Activated naive CD8-positive, alpha-beta T cell treated with anti-CD3 and anti-CD28 coated beads, Interleukin-2, amount 10 ng/mL, durations not matched to agents 7 days and 5 days (primary cell): ENCODE measurements at regions not wholly inside any gene's neighbourhood (a gene's known extent, or its start where the extent isn't known, plus 50 kb on each side); places are given as distances from the start of the nearest gene placed in this dataset.
"Not testable (repeated sequence)": the region's sequence is repeated elsewhere in the genome, so short reads cannot be mapped to it uniquely, and the experiment has no call there.

Experiments used
- ATAC-seq: fragments of 150-1000 bp; cut with Tn5 transposase; one replicate; pipeline ENCODE4 v1.10.0; 2021; ENCODE audit warnings: low read depth, moderate library complexity
- POLR2A ChIA-PET: fragments of 350-600 bp; sonication (Branson Sonifier 250); formaldehyde crosslinking; loops from one replicate; lab custom pipeline; 2021; ENCODE audit warnings: antibody characterized with exemption; lab: Charles Lee
- DNase-seq: peaks from one replicate; pipeline ENCODE4 v3.0.0; 2021
- H3K27ac Mint-ChIP-seq: one replicate; pipeline ENCODE4 v1.8.0; 2022; ENCODE audit warnings: mild to moderate bottlenecking, mixed read lengths
- H3K27me3 Mint-ChIP-seq: one replicate; pipeline ENCODE4 v1.8.0; 2022; ENCODE audit warnings: mild to moderate bottlenecking, moderate library complexity, mixed read lengths
- H3K36me3 Mint-ChIP-seq: one replicate; pipeline ENCODE4 v1.8.0; 2021; ENCODE audit warnings: mild to moderate bottlenecking, mixed read lengths
- H3K4me1 Mint-ChIP-seq: one replicate; pipeline ENCODE4 v1.8.0; 2021; ENCODE audit warnings: mixed read lengths
- H3K4me3 Mint-ChIP-seq: one replicate; pipeline ENCODE4 v1.8.0; 2022; ENCODE audit warnings: mild to moderate bottlenecking, moderate library complexity, mixed read lengths
- H3K9me3 Mint-ChIP-seq: one replicate; pipeline ENCODE4 v1.8.0; 2021; ENCODE audit warnings: mixed read lengths

DNA sequence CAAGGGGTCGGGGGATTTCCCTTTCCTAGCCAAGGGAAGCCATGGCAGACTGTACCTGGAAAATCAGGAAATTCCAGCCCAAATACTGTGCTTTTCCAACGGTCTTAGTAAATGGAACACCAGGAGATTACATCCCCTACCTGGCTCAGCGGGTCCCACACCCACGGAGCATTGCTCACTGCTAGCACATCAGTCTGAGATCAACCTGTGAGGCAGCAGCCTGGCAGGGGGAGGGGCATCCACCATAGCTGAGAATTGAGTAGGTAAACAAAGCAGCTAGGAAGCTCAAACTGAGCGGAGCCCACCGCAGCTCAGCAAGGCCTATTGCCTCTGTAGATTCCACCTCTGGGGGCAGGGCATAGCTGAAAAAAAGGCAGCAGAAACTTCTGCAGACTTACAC, 192.0 kb downstream of the ETAA1 start:
- ATAC-seq, DNase-seq, POLR2A ChIA-PET, H3K27me3 Mint-ChIP-seq, H3K4me1 Mint-ChIP-seq, H3K4me3 Mint-ChIP-seq, H3K36me3 Mint-ChIP-seq, H3K27ac Mint-ChIP-seq: not testable (repeated sequence)
- H3K9me3 Mint-ChIP-seq = peaks cover 11% of the 10 kb centered on the region

DNA sequence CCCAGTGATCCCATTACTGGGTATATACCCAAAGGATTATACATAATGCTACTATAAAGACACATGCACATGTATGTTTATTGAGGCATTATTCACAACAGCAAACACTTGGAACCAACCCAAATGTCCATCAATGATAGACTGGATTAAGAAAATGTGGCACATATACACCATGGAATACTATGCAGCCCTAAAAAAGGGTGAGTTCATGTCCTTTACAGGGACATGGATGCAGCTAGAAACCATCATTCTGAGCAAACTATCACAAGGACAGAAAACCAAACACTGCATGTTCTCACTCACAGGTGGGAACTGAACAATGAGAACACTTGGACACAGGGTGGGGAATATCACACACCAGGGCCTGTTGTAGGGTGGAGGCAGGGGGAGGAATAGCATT, 197.4 kb downstream of the ETAA1 start:
- ATAC-seq, H3K27ac Mint-ChIP-seq, POLR2A ChIA-PET, DNase-seq, H3K27me3 Mint-ChIP-seq, H3K9me3 Mint-ChIP-seq, H3K36me3 Mint-ChIP-seq, H3K4me3 Mint-ChIP-seq, H3K4me1 Mint-ChIP-seq: not testable (repeated sequence)

DNA sequence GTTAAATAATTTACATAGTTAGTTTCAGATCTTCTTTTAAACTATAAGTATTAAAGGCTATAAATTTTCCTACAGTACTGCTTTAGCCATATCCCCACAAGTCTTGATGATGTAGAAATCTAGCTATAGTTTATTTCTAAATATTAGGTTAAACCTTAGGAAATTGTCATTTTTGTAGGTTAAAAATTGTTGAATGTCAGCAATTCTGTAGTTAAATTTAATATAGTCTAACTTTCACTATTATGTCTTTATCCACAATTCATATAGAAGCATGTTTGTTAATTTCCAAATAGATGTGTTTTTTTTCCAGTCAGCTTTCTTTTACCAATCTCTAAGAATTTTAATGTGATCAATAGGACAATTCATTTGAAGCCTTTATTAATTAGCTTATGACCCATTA, 199.7 kb downstream of the ETAA1 start:
- Mint-ChIP-seq H3K4me3 (no peak overlapping the region), H3K36me3 (no peaks in the 10 kb centered on the region), H3K9me3 (peaks cover 4% of the 10 kb centered on the region), H3K27me3 (no peaks in the 10 kb centered on the region), H3K4me1 (no peaks in the 10 kb centered on the region), H3K27ac (no peak overlapping the region)
- DNase-seq = no peak
- no peak for ATAC-seq
- POLR2A ChIA-PET = no interaction called here

DNA sequence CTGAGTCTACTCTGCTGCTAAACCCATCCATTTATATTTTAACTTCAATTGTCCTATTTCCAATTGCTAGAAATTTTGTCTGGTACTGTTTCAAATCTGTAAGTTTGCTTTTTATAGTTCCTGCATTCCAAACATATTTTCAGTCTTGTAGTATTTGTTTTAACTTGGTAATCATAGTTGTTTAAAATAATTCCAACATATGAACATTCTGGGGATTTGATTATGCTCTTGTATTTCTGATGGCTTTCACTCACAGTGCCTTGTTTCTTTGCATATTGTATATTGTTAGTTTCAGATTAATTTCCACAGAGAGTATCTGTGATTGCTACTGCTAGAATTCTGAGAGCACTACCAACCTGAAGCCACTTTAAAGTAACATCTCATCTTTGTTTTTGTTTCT, 202.4 kb downstream of the ETAA1 start:
- DNase-seq (no peak), ATAC-seq (no peak)
- POLR2A ChIA-PET = no interaction called here
- Mint-ChIP-seq H3K4me1 (no peaks in the 10 kb centered on the region), H3K27ac (no peak overlapping the region), H3K9me3 (peaks cover 1% of the 10 kb centered on the region), H3K4me3 (no peak overlapping the region), H3K27me3 (no peaks in the 10 kb centered on the region), H3K36me3 (no peaks in the 10 kb centered on the region)

DNA sequence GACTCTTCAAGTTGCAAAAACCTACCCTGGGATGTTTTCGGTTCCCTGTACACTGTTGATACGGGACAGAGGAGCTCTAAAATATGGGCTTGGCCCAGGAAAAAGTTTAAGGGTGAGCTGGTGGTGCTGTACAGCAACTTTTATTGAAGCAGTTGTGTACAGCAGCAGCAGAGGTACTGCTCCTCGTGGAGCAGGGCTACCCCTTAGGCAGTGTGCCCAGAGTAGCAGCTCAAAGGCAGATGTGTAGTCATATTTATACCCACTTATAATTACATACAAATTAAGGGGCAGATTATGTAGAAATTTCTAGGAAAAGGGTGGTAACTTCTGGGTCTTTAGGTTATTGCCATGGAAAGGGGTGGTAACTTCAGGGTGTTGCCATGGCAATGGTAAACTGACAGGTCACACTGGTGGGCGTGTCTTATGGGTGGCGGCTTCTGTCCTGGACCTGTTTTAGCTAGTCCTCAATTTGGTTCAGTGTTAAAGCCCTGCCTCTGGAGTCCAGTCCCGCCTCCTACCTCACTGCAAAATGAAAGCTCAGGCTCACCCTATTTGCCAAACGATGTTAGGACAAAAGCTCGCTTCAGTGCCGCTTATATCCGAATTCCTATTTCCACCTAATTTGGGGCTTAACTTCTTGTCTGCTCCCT, 203.2 kb downstream of the ETAA1 start:
- Mint-ChIP-seq H3K9me3 (no peaks in the 10 kb centered on the region), H3K4me1 (no peaks in the 10 kb centered on the region), H3K4me3 (no peak overlapping the region), H3K27ac (no peak overlapping the region), H3K27me3 (no peaks in the 10 kb centered on the region), H3K36me3 (no peaks in the 10 kb centered on the region)
- DNase-seq (no peak), ATAC-seq (no peak)
- POLR2A ChIA-PET = no interaction called here

DNA sequence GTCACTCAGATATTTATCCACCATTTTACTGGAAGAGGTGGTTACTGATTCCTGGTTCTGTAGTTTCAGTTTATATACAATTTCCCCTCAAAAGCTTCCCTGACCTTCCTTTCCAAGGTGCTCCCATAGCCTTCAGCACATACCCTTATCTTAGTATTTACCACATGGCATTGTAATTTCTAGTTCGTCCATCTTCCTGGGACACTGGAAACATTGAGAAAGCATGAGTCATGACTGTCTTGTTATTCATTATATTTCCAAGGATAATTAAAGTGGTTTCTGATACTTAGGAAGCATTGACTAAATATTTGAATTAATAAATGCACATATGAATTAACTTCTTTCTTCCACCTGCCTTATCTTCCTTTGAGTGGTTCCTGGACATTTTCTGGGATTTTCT, 203.8 kb downstream of the ETAA1 start:
- no peaks in the 10 kb centered on the region for H3K9me3 Mint-ChIP-seq
- H3K4me3 Mint-ChIP-seq = no peak overlapping the region
- H3K27ac Mint-ChIP-seq = no peak overlapping the region
- POLR2A ChIA-PET = no interaction called here
- no peaks in the 10 kb centered on the region for H3K36me3 Mint-ChIP-seq
- no peak for ATAC-seq
- no peak for DNase-seq
- no peaks in the 10 kb centered on the region for H3K4me1 Mint-ChIP-seq
- no peaks in the 10 kb centered on the region for H3K27me3 Mint-ChIP-seq

DNA sequence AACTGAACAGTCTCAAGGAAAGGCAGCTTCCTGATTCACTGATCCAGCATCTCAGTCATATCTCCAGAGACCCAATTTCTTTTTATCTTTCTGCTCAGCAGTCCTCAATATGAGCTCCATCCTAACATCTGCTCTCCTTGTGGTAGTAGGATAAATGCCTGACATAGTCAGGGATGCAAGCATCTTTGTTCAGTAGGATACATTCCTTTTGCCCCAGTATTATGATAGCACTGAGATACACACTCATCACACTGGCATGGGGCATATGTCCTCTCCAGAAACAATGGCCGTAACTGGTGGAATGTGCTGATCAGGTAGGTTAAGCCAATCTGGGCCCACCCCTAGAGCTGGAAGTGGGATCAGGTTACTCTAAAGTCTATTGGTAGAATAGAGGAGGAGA, 207.2 kb downstream of the ETAA1 start:
- POLR2A ChIA-PET = no interaction called here
- no peak overlapping the region for H3K4me3 Mint-ChIP-seq
- DNase-seq (no peak), ATAC-seq (no peak)
- no peak overlapping the region for H3K27ac Mint-ChIP-seq
- no peaks in the 10 kb centered on the region for H3K9me3 Mint-ChIP-seq
- H3K36me3 Mint-ChIP-seq = no peaks in the 10 kb centered on the region
- no peaks in the 10 kb centered on the region for H3K27me3 Mint-ChIP-seq
- H3K4me1 Mint-ChIP-seq = no peaks in the 10 kb centered on the region

DNA sequence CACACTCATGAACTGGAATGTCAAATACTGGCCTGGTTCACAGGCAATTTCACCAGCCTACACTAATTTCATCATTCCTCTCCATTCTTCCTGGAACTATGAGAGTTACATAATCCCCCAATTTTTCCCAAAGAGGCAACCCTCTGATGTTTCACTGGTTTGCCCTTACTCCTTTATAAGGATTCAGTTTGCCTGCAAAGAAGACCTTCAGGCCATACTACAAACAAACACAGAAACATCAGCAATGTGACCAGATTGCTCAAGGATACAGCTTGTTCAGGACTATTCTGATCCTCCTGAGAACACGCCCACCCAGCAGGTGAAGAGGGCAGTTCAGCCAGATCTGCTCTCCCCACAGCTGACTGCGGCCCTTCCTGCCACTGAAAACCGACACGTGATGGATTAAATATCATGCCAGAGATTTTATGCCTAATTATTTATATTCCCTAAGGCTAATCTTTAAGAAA, 215.5 kb downstream of the ETAA1 start:
- DNase-seq = no peak
- no peak overlapping the region for H3K4me3 Mint-ChIP-seq
- POLR2A ChIA-PET = no interaction called here
- no peak for ATAC-seq
- no peaks in the 10 kb centered on the region for H3K9me3 Mint-ChIP-seq
- H3K36me3 Mint-ChIP-seq = no peaks in the 10 kb centered on the region
- H3K4me1 Mint-ChIP-seq = no peaks in the 10 kb centered on the region
- no peaks in the 10 kb centered on the region for H3K27me3 Mint-ChIP-seq
- no peak overlapping the region for H3K27ac Mint-ChIP-seq

DNA sequence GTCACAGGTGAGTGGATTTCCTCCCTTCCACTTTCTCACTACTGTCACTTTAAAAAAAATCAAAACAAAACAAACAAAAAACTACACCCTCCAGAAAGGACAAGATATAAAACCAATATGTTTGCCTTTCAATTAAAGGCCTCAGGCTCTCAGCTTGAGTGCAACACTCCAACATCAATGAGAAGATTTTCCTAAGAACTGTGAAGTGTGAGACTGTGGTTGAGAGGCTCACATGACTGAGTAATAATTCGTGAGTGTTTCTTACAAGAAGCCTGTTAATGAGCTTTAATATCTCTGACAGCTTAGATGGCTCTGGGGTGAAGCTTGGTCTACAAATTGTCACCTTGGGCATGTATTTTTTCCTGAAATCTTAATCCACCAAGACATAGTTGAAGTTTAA, 216.1 kb downstream of the ETAA1 start:
- H3K9me3 Mint-ChIP-seq = no peaks in the 10 kb centered on the region
- POLR2A ChIA-PET = no interaction called here

DNA sequence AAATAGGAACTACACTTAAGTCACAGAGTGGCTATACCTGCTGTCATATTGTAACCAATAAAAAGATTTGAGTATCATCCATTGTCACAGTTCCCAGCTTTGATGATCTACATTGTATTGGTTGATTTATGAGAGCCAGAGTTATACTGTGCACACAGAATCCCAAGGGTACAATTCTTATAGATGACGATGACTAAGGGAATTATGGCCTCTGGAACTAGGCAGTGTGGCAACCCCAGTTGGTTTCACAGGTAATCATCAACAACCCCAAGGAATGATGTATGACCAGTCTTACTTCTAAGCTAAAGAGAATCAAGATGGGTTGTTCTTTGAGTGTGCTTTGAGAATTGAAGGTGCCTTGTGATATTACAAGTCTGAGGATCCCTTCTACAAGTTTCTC, 217.3 kb downstream of the ETAA1 start:
- Mint-ChIP-seq H3K9me3 (no peaks in the 10 kb centered on the region), H3K27ac (no peak overlapping the region), H3K36me3 (no peaks in the 10 kb centered on the region), H3K4me1 (no peaks in the 10 kb centered on the region), H3K27me3 (no peaks in the 10 kb centered on the region), H3K4me3 (no peak overlapping the region)
- no peak for DNase-seq
- POLR2A ChIA-PET = no interaction called here
- ATAC-seq = no peak

More for the DNA sequence above, 216.1 kb downstream of the ETAA1 start:
- Mint-ChIP-seq H3K27ac (no peak overlapping the region), H3K27me3 (no peaks in the 10 kb centered on the region), H3K4me3 (no peak overlapping the region), H3K4me1 (no peaks in the 10 kb centered on the region), H3K36me3 (no peaks in the 10 kb centered on the region)
- ATAC-seq (no peak), DNase-seq (no peak)

DNA sequence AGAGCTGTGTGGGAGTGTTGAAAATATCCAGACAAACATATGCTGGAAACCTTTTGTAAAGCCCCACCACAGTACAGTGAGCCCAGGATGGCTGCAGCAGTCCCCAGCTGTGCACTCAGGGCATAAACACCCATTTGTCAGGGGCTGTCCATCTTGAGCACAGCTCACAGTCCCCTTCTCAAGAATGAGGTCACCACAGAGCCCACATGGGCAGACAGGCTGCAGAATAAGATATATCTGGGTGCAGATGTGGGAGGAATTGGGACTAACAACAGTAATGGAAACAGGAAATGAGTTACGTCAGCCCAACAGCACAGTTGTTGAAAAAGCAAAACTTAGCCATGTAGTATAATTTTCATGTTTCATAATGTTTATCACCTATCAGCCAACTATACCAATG, 219.6 kb downstream of the ETAA1 start:
- Mint-ChIP-seq H3K27ac (no peak overlapping the region), H3K4me3 (no peak overlapping the region), H3K4me1 (no peaks in the 10 kb centered on the region), H3K27me3 (no peaks in the 10 kb centered on the region), H3K9me3 (no peaks in the 10 kb centered on the region), H3K36me3 (no peaks in the 10 kb centered on the region)
- DNase-seq (no peak), ATAC-seq (no peak)
- POLR2A ChIA-PET = no interaction called here

DNA sequence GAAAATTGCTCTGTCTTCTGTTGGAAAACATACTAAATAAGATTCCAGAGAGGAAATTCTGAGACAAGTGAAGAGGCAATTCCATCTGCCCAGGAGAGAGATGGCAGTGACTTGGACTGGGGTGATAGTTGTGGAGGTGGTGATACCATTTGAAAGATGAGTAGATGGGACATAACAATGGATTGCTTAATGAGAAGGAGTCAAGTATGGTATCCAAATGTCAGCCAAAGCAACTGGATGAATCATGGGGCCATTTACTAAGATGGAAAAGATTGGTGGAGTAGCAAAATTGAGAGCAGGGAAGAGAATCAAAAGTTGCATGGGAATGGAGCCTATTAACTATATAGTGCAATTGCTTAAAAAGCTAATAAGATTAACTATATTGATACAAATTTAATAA, 222.1 kb downstream of the ETAA1 start:
- no peak overlapping the region for H3K27ac Mint-ChIP-seq
- H3K9me3 Mint-ChIP-seq = no peaks in the 10 kb centered on the region
- no peaks in the 10 kb centered on the region for H3K36me3 Mint-ChIP-seq
- DNase-seq = no peak
- POLR2A ChIA-PET = no interaction called here
- no peaks in the 10 kb centered on the region for H3K27me3 Mint-ChIP-seq
- no peak for ATAC-seq
- no peak overlapping the region for H3K4me3 Mint-ChIP-seq
- no peaks in the 10 kb centered on the region for H3K4me1 Mint-ChIP-seq

DNA sequence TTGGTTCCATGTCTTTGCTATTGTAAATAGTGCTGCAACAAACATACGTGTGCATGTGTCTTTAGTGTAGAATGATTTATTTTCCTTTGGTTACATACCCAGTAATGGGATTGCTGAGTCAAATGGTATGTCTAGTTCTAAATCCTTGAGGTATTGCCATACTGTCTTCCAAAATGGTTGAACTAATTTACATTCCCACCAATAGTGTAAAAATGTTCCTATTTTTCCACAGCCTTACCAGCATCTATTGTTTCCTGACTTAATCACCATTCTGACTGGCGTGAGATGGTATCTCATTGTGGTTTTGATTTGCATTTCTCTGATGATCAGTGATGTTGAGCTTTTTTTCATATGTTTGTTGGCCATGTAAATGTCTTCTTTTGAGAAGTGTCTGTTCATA, 226.6 kb downstream of the ETAA1 start:
- H3K27ac Mint-ChIP-seq, H3K4me1 Mint-ChIP-seq: not testable (repeated sequence)

DNA sequence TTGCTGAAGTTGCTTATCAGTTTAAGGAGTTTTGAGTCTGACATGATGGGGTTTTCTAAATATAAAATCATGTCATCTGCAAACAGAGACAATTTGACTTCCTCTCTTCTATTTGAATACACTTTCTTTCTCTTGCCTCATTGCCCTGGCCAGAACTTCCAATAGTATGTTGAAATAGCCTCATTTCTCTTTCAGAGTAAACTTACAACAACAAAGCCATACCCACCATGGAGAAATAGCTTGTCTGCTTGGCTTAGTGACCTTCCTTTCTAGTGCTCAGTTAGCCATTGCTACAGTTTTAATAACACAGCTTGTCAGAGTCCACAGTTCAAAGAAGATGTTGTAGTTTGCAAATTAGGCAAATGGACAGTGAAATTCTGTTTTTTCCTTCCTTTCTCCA, 228.0 kb downstream of the ETAA1 start:
- Mint-ChIP-seq H3K9me3 (peaks cover 4% of the 10 kb centered on the region), H3K27ac (no peak overlapping the region), H3K36me3 (no peaks in the 10 kb centered on the region), H3K4me3 (no peak overlapping the region), H3K27me3 (no peaks in the 10 kb centered on the region), H3K4me1 (no peaks in the 10 kb centered on the region)
- POLR2A ChIA-PET = no interaction called here
- no peak for ATAC-seq
- no peak for DNase-seq

More for the DNA sequence above, 226.6 kb downstream of the ETAA1 start:
- ATAC-seq, H3K4me3 Mint-ChIP-seq, H3K36me3 Mint-ChIP-seq, DNase-seq, H3K27me3 Mint-ChIP-seq, POLR2A ChIA-PET, H3K9me3 Mint-ChIP-seq: not testable (repeated sequence)
